GM18517 (cell line): ENCODE measurements at regions not wholly inside any gene's neighbourhood (a gene's known extent, or its start where the extent isn't known, plus 50 kb on each side); places are given as distances from the start of the nearest gene placed in this dataset.

Experiments
- ATAC-seq: cut with Tn5 transposase; IDR thresholded peaks from one replicate; pipeline ENCODE4 v1.9.1; 2021; ENCODE audit warnings: mild to moderate bottlenecking, moderate library complexity; ENCODE audit not compliant: unreplicated experiment

DNA sequence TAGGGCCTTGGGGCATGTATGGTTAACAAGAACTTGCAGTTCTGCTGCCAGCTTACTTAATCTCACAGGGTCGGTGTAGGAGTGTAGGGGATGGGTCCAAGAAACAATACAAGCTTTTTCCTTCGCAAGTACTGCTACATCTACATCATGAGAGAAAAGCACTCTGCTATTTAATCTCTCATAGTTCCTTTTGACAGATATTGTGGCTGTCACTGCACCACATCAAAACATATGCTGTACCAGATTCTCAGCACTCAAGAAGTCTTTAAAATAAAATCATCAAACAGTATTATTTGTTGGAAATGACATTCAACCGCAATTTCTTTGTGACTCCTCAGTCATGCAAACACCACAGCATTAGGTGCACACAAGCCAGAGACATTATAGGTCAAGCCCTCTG, 215.5 kb upstream of the BMP4 start:
- no peak for ATAC-seq

DNA sequence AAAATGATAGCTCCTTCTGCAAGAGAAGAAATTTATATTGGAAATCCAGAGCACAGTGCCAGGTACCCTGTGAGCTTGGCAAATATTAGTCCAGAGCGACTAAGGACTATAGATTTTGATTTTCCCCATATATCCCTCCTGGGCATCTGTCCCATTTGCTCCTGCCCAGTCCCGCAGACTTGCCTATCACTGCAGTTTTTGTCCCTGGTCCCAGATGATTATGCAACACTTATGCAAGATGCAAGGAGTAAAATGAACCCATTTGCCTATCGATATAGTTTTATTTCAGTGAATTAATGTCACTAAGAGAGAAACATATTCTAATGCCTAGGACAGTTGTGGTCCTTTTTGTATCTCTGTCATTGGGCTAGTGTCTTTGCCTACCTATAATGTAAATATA, 215.9 kb upstream of the BMP4 start:
- ATAC-seq: no peak

- ATAC-seq: no peak
These were observed 217.2 kb upstream of the BMP4 start for GRCh38 chr14:54173802-54174201.

- ATAC-seq: no peak
These were observed 217.8 kb upstream of the BMP4 start for GRCh38 chr14:54174457-54174856.

GRCh38 chr14:54175298-54175942, 218.8 kb upstream of the BMP4 start:
- ATAC-seq: no peak

DNA sequence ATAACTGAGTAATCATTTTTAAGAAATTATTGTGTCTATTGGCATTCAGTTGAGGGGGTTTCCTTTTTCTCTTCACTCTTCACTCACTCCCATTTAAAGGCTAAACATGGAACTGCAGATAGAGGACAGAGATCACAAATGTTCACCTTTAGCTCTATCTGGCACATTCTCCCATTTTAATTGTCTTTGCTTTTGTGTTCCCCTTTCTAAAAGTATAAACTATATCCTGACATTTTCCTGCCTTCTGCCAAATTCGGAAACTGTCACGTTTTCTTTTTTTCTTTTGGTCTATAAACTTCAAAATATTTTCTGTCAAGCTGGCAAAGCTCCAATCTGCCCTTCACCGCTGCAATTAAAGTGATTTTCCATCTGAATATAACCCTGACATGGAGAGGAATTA, 219.8 kb upstream of the CDKN3 start:
- no peak for ATAC-seq

DNA sequence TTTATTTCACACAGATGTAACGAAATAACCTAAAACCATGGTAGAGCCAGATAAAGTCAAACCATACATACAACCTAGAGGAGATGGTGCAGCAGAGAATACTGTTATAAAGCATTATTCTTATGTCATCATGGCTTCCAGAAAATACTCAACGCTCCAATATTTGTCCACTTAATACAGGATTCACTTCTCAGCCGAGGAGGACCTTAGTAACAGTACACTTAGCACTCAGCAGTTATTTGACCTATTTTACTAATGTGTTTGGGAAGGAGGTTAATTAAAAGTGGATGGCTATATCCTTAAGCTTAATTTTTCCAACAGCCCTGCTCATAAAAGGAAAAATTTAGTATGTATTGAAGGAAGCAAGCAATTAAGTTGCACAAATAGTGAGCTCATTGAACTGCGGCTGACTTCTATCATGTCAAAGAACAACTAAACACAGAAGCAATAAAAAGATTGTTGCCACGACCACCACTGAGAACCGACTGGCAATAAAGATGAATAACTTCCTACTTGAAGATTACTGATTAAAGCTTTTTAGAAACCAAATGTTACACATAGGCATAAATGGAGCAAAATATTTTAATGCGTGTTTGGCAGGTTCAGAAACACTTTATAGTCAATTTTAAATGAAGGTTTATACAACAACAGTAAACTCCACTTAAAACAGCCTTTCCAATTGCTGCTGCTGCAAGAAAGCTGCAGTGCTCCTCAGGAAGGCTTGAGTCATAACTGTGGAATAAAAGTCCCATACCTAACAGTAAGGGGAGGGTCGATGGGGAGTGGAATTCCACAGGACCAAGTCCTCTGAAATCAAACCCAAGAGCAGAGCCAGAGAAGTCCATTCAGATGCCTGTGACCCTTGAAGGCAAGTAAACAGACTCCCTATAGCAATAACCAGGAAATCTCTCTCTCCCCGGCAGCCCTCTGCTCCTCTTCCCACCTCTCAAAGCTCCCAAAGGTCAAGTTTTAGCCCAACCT, 218.9 kb upstream of the CDKN3 start:
- no peak for ATAC-seq

GRCh38 chr14:54182419-54183045, 214.3 kb upstream of the CDKN3 start:
- no peak for ATAC-seq

GRCh38 chr14:54186821-54187763, 209.7 kb upstream of the CDKN3 start:
- no peak for ATAC-seq

DNA sequence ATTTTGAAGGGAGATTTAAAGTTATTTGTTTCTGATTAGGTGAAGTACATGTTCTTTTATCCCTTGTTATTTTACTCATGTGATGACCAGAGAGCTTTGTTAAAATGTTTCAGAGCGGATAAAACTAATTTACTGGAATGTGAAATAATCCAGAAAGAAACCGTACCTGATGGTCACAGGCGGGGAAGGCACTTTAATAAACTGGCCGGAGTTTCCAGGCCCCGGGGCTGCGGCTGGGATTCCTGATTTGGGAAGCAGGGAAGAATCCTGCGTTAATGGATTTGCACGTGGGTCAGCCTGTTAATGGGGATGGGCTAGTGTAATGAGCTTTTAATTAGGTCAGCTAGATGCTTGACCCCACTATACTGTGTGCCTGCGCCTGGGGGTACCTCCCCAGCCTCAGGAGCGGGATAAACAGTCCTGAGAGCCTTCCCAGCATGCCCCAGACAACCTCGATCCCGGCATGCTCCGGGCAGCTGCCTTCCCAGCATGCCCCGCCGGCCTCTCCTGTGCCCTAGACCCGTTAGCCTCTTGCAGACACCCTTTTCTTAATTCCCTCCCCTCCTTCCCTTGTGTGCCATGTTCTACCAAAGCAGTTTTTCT, 208.6 kb upstream of the CDKN3 start:
- no peak for ATAC-seq

DNA sequence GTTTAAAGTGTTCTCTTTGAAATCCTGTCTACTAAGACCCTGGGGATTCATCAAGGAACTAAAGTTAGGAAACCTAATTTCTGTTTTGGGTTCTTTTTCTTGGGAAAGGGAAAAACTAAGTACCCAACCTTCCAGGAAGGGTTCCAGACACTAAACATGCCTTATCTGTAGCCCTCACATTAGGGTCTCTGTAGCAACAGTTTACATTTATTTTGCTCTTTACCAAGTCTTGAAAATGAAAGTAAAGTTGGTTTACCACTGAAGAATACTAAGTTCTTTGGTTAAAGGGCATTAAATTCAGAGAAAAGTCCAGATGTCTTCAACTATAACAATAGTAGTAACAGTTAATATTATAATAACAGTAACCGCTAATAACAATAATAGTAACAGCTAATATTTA, 207.5 kb upstream of the CDKN3 start:
- ATAC-seq: no peak

DNA sequence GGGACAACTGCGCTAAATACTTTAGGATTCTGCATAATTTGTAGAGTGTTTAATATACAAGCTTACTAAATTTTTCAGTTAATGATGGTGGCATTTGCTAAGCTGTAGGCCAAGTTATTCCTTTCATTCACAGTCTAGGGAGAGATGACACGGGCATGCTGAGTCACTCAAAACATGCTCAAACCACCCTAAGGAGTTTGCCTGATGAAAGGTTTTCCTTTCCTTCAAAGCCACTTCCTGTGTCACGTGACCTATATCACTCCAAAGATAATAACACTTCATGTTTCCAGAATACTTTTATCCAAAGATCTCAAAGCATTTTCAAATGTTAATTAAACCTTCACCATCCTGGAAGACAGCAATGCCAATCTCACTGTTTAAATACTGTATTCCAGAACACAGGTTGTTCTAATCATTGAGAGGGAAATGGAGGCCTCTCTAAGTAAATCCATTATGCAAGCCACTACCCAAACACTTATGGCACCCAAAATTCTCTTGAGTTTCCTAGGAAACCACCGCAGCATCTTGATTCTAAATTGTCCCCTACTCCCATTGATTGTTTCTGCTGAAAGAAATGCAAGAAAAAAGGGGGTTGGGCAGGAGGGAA, 207.0 kb upstream of the CDKN3 start:
- ATAC-seq: no peak

GRCh38 chr14:54191846-54192245, 205.0 kb upstream of the CDKN3 start:
- ATAC-seq: no peak

GRCh38 chr14:54192610-54193009, 204.2 kb upstream of the CDKN3 start:
- ATAC-seq: no peak

DNA sequence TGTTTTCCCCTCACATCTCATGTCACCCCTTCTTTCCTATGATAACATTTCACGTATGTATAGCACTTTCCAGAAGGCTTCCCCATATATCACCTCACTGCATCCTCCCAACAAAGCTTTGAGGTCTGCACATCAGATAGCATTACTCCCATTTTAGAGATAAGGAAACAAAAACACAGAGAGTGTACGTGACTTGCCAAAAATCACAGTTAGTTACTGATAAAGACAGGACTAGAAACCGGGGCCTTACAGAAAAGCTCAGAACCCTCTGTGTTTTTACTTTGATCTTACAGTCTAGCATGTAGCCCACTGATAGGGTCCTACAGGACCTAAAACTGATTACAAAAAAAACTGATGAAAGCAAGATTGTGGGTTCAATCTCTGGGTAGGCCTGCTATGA, 202.9 kb upstream of the CDKN3 start:
- ATAC-seq: no peak

DNA sequence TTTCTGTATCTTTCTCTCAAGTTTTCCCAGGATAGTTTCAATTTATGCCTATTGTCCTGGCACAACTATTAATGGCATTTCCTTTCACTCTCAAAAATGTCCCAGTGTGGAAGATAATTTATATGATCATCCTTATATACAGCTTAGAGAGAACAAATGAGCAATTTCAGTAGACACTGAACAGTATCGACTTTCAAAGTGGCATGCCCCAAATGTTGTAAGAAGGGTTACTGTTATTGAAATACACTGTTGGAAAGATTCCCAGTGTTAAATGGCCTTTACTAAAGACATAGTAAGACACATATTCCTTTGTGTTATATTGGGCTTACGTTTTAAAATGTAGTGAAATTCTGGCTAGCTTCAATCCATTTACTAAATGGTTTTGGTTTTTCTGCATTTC, 202.3 kb upstream of the CDKN3 start:
- ATAC-seq: no peak

- ATAC-seq: no peak
These were observed 199.4 kb upstream of the CDKN3 start for GRCh38 chr14:54197369-54197768.

- no peak for ATAC-seq
These were observed 196.1 kb upstream of the CDKN3 start for GRCh38 chr14:54200726-54201125.

- ATAC-seq: no peak
These were observed 194.5 kb upstream of the CDKN3 start for GRCh38 chr14:54202288-54202687.

DNA sequence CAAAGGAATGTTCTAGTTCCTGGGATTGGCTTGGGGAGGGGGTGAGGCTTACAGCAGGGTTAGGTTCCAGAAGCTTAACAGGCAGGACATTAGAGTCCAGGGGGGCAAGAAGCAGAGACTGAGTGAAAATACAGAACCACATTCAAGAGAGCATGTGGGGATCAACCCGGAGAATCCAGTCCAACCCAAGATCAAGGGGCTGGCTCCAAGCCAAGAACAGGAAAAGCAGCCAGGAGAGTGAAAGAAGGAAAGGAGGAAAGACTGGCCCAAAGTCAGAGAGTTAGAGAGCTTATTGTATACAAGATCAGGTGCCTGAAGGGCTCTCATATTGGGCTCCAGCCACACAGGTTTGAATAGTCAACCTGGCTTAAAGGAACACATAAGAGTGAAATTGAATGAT, 190.3 kb upstream of the CDKN3 start:
- ATAC-seq: no peak
